ENCODE measurements at regions not wholly inside any gene's neighbourhood (a gene's known extent, or its start where the extent isn't known, plus 50 kb on each side); places are given as distances from the start of the nearest gene placed in this dataset.
"Not testable (repeated sequence)": the region's sequence is repeated elsewhere in the genome, so short reads cannot be mapped to it uniquely, and the experiment has no call there.

DNA sequence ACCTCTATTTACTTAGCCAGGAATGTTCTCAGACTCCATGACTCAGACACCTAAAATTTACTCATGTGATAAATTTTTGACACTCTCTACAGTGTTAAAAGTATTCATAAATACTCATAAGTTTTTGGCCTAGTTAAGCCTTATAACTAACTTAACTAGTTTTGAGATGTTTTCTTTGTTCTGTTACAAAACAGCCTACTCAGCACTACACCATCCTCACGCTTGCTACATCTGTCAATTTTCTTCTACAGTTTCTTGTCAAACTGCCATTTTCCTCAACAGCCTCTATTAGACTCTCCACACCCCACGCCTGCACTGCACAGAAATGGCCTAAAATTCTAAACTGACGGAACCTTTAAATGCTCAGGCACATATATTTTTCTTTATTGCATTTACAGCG is 195.5 kb downstream of the ANXA1 start:
- DNase-seq, result no peak

DNA sequence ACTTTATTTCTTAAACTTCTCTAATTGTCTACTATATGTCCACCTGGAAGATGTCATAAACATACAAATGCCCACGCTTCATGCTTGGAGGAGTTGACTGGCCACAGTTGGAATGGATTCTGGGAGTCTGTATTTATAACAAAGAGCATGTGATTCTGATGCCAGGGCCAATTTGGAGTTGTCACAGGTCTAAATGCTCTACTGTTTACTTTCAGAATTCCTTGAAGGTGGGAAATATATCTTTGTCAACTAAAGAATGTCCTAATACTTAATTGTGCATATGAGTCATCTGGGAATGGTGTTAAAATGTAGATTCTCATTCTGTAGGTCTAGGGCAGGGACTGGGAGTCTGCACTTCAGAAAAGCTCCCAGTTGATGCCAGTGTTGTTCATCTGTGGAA is 196.1 kb downstream of the ANXA1 start:
- no peak for DNase-seq

DNA sequence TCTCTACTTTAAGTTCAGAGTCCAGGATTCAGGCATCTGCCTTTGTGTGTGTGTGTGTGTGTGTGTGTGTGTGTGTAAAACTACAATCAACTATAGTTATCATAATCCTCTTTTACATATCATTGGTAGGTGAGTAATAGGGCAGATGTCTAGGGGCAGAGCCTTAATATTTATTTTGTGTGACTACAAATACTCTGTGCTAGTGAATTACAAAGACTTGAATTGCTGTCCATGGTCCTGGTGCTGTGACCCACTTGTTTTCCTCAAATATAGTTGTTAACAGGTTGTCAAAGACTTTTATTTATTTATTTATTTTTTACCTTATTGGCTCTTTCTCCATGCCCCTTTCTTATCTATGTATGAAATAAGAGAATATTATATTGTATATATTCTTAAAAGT is 196.8 kb downstream of the ANXA1 start:
- DNase-seq, result peak; percentile 24

DNA sequence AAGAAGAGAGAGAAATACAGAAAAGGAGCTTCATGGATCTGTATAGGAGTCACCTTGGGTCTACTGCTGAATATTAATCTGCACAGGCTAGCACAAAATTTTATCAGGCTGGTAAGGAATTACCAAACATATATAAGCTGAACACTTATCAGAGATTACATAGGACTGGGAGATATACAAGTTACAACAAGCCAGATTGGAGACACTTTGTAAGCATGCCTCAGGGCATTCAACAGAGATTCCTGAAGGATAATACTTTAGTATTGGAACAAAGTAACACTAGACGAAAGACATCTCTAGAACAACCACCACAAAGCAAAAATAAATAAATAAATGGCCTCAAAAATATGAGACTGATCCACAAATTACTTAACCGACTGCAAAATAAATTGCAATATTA is 197.8 kb downstream of the ANXA1 start:
- no peak for DNase-seq

DNA sequence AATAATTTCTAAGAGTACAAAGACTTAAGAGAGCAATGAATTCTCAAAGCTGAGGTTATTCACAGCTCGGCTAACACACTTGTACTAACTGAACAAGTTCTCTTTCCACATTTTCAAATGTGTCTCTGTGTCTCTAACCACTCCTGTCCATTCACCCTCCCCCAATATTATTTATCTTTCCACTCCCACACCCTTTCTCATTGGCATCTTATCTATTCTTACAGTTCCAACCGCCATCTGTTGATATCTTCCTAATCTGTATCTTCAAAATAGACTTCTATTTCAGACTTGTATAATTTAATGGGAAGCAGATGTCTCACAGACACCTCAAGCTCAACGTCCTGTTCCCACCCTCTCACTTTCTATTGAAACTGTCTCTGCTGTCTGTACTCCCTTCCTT is 205.9 kb downstream of the ANXA1 start:
- DNase-seq, result peak; percentile 71

DNA sequence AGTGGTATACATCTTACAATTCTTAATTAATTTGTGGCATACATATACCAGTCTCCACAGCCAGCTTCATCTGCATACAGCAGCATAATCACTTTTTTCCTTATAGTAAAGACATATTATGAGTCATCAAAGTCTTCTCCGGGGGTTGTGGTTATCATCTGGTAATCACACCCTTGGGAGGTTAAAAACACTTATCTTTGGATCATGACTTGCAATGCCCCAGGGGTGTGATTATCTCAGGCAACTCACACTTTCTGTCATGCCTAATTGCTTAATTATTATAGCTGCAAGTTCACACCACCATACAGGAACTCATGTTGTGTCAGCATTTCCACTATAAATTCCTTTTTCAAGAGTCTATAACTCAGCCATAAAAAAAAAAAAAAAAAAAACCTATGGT is 218.4 kb downstream of the ANXA1 start:
- peak; percentile 72 for DNase-seq

DNA sequence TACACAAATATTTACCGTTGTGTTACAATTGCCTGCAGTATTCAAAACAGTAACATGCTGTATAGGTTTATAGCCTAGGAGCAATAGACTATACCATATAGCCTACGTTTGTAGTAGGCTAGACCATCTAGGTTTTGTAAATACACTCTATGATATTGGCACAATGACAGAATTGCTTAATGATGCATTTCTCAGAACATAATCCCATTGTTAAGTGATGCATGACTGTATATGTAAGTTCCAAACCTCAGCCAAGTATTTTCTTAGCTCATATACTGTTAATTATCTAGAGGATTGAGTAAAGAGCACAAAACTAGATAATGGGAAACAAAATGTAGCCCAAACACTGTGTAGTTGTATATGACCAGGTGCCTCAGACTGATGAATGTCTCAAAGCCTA is 220.1 kb downstream of the ANXA1 start:
- no peak for DNase-seq

DNA sequence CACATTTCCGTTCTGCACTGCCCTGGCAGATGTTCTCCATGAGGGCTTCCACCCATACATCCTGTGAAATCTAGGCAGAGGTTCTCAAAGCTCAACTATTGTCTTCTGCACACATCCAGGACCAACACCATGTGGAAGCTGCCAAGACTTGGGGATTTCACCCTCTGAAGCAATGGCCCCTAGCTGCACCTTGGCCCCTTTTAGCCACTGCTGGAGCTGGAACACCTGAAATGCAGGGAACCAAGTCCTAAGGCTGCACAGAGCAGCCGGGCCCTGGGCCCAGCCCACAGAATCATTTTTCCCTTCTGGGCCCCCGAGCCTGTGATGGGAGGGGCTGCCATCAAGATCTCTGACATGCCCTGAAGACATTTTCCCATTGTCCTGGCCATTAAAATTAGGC is 228.7 kb downstream of the ANXA1 start:
- DNase-seq, result no peak

DNA sequence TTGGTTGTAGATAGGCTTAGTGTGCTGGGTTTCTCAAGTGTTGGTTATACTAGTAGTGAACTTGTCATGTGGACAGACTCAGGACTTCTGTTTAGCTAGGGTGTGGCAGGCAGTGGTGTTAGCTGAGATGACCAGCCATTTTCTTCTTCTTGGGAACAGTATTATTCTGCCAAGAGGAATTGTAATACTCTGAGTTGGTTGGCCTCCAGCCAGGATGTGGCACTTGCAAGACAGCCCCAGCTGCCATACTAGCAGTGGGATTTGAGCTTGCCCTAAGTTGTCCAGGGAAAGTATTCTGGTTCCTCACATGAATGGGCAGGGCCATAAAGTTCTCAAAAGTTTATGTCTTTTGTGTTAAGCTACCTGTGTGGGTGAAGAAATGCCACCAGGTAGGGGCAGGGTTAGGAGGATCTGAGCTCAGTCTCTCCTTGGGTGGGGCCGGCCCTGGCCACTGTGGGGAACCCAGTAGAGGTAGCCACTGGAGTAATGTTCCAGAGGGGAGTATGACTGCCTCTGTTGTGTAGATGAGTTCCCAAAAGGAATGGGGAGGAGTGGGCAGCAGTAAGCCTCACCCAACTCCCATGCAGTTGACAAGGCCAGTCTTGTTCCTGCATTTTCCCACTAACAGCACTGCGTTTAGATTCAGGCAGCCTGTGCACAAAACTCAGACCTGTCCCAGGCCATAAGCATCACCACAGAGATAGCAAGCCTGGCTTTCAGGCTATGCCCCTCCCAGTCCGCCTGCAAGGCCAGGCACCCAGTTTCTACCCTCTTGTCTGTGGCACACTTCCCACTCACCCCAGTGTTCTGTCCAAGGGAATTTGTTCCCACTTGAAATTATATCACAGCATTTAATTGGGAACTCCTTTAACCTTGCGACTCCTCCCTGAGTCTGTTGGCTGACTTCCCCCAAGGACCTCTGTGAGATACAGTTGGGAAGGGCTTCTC is 250.7 kb downstream of the ANXA1 start:
- no peak for DNase-seq

DNA sequence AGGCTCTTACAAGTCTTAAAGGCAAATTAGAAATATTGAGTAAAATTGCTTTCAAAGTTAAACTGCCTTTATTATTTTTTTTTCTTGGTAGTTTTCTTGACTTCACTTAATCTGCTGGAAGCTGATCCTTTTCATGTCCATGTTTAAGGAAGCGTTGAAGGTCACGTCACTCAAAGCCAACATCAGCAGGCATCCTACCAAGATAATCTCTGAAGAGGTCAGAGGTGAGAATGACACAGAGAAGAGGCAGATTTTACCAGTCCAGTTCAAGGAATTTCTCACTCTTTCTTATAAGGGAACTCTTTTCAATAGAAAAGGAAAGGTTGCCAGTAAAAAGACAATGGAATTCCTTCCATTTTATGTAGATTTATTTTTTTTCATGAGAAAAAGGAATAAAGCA is 259.8 kb downstream of the ANXA1 start:
- no peak for DNase-seq

DNA sequence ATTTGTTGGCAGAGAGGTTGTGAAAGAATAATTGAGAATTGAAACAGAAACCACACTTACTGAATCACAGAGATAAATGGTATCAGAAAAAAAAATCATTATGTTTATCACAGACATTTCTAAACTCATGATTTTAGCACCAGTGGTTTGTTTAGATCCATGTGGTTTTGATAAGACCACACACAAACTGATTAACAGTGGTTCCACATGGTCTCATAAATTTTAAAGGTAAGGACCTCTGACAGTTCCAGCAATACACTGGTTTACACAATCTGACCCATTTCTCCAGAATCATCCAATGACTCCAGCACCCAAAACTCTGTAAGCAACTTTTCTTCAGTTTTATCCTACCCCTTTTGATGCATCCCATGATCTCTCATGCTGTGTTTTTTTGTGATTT is 261.2 kb downstream of the ANXA1 start:
- DNase-seq, result peak; percentile 31

DNA sequence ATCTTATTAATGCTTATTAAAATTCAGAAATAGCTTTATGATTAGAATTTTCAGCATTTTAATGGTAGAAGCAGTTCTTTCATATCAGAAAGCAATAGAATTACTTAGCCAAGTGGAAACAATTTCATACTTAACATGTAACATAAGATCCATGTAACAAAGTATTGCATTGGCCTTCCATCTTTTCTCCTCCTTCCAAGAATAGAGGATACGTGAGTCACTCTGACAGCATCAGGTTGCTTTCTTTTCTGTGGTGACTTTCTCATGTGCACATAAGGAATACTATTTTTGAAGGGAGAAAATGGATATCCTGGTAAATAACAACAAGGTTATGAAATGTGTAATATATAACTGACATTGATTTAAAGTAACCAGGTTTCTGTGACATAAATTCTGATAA is 272.2 kb downstream of the ANXA1 start:
- no peak for DNase-seq

DNA sequence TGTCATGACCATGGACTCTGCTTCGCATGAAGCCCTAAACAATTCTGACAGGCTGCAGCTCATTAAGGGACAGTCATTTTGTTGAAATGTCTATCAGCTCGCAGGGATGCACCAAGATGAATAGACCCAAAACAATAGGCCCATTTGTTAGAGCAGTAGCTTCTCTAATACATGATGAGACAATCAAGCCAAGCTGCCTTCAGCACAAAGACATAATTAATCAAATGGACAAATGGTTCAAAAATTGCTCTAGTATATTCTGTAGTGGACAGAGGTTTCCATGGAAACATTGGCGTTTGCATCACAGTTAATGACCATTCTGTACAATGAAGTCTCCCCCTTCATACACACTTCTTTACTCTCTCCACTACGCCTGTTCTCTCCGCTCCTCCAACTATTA is 274.6 kb downstream of the ANXA1 start:
- no peak for DNase-seq

DNA sequence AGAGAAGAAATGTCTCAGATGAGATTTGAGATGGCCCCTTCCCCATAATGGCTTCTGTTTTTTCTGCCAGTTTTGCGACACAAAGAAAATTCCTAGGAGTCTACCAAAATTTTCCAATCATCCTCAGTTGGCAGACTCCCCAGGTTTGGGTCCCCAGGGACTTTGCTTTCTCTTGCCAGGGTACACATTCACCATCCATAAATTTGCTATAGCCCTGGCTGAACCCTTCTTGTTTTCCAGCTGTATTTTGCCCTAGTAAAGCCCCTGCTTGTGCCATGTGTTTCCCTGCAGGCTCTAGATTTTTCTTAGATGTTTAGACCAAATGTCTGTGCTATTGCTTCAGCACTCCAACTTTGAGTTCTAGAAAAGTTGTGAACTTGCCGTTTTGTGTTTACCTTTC is 283.2 kb downstream of the ANXA1 start:
- no peak for DNase-seq

DNA sequence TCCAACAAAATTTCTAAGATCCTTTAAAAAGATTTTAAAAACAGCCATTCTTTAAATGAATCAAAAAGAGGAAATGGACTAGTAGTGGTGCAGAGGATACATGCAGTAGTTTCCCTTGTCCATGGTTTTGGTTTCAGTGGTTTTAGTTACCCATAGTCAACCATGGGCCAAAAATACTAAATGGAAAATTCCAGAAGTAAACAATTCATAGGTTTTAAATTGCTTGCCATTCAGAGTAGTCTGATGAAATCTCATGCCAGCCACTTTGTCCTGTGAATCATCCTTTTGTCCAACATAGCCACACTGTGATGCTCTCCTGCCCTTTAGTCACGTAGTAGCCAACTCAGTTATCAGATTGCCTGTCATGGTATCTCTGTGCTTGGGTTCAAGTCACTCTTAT is 286.1 kb downstream of the ANXA1 start:
- DNase-seq, result no peak

DNA sequence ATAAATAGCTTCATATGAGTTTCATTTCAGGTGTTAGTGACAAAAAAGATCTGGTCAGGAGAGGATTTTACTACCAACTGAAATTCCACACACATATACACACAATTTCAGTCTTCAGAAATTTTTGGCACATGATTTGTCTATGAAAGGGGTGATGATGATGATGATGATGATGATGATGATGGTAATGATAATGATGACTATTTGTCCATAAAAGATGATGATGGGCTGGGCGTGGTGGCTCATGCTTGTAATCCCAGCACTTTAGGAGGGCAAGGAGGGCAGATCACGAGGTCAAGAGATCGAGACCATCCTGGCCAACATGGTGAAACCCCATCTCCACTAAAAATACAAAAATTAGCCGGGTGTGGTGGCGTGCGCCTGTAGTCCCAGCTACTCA is 288.2 kb downstream of the ANXA1 start:
- not testable (repeated sequence) for DNase-seq

DNA sequence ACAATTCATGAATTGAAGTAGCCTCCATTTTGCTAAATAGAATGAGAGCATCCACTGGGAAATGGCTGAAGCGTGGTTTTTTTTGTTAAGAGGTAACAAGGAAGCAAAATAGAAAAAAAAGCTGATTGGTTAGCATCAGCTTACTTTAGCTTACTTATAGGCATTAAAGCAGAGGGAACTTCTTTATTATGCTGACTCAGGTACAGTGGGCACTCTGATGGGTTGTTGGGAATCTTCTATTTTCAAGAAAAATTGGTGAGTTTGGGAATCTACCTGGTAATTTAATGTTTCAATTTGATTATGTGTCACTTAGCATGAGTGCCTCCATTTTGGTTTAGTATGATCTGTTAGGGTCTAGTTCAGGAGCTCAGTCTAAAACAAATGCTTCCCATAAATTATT is 289.6 kb downstream of the ANXA1 start:
- DNase-seq, result no peak

DNA sequence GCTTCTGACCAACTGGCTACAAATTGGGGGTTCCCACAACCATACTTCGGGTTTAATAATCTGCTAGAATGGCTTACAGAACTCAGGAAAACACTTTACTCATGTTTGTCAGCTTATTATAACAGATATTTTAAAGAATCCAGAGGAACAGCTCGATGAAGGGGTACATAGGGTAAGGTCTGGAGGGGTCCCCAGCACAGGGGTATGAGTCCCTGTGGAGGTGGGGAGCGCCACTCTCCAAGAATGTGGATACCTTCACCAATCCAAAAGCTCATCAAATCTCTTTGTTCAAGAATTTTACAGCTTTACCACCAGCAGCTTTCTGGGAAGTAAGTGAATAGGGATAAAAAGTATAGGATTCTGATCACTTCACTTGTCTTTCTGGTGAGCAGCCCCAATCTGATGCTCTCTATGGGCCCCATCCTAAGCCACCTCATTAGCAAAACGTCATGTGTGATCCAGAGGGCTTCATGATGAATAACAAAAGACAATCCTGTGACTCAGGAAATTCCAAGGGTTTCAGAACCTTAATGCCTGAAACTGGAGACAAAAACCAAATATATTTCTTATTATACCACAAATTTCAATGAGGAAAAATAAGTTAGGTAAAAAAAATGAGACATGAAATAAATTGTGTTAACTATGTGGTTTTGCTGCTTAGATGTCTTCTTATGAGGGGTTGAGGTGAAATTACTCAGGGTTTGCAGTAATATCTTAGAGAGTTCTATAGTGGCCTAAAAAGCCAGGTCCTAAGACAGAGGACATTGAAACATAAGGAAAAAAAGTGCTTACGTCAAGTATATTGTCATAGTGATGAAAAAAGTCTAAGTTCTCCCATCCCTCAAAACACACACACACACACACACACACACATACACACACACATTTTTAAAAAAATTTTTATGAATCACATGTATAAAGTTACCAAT is 290.5 kb downstream of the ANXA1 start:
- no peak for DNase-seq

DNA sequence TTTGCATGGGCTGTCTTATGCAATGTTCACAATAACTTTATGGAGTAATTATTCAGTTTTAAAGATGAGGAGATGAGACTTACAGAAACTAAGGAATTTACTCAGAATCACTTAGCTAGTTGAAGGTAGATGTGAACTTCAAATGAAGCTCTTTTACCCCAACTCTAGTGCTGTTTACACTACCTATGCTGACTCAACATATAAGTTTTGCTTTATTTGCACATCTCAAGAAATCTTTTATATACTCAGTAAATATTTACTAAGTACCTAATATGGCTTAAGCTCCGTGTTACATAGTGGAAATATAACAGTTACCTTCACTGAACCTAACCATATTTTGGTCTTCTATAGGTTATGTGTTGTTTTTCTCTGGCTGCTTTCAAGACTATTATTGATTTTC is 293.2 kb downstream of the ANXA1 start:
- no peak for DNase-seq

DNA sequence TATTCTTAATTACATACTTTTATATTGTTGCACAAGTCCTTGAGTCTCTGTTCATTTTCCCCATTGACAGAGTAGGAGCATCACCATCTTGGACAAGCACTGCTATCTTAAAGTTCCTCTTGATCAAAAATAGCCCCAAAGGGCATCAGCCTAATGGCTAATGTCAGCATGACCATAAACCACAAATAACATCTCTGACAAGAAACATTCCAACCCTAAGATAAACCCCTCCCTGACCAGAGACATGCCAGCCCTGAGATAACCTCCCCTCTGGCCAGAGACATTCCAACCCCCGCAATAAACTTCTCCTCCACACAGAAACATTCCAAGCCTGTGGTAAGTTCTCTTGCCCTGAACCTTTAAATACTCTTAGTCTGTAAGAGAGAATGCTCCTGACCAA is 293.7 kb downstream of the ANXA1 start:
- DNase-seq, result not testable (repeated sequence)

DNA sequence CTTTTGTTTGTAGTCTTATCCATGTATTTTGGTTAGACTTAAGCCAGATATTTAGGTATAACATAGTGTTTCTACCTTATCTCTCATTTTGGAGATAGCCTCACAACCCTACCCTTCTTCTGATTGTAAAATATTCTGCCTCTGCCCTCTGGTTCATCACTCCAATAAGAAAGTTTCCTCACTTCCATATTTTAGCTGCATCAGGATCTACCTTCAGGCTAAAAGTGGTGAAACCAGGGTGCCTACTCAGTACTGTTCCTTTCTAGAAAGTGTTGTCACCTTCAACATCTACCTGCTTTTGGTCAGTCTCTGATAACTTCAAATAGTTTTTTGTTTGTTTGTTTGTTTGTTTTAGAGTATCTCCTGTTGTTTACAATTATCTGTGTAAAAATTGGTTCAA is 294.6 kb downstream of the ANXA1 start:
- DNase-seq, result no peak

DNA sequence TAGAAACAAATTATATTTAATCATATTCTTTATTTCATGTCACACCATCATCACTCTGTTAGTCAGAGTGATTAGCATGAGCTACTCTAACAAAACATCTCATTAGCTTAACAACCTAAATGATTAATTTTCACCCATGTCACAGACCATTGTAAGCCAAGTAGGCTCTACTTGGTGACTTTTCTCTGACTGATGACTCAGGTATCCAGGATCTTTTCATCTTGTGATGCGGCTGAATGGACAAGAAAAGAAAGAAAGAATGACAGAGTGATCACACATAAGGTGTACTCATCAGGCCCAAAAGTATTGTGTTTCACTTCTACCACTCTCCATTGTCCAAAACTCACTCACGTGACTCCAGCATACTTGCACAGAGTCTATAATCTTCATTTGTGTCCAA is 299.3 kb downstream of the ANXA1 start:
- no peak for DNase-seq

DNA sequence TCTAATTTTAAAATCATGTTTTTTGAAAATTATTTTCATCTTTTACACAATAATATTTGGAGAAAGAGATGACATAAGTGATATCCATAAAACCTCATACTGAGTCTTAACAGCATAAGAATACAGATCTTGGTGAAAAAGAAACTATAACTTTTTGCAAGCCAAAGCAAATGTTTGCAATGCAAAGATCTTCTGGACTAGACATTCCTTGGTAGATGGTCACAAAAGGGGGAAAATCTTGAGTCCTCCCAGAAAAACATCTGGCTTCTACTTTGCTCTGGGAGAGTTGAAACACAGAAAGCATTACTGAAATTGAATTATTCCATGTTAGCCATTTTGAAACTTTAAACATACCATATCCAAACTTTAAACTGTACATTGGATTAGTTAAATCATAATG is 308.2 kb downstream of the ANXA1 start:
- no peak for DNase-seq

DNA sequence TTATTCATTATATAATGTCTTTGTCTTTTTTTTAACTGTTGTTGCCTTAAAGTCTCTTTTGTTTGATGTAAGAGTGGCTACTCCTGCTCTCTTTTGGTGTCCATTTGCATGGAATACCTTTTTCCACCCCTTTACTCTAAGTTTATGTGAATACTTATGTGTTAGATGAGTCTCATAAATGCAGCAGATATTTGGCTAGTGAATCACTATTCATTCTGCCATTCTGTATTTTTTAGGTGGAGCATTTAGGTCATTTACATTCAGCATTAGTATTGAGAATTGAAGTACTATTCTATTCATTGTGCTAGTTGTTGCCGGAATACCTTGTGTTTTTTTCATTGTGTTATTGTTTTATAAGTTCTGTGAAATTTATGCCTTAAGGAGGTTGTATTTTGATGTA is 317.1 kb downstream of the ANXA1 start:
- DNase-seq, result no peak

Measured in hematopoietic multipotent progenitor cell treated with erythropoietin and hydrocortisone succinate and interleukin-3 and kit ligand, for 4 days (in vitro differentiated cells).